GM23338 (cell line): ENCODE measurements at regions not wholly inside any gene's neighbourhood (a gene's known extent, or its start where the extent isn't known, plus 50 kb on each side); places are given as distances from the start of the nearest gene placed in this dataset.

Experiments used
- ATAC-seq: fragments of 200-7000 bp; cut with Tn5 transposase; 3 replicates; pipeline ENCODE4 v1.9.1; 2020
- DNase-seq: peaks from one replicate; pipeline ENCODE4 v3.0.0-alpha.2; 2015; ENCODE audit warnings: low spot score
- H2AFZ ChIP-seq: fragments of 200-600 bp; sonication (generic); 2 replicates; pipeline ENCODE4 v1.8.0; 2016; ENCODE audit warnings: antibody characterized with exemption, mild to moderate bottlenecking, moderate library complexity
- H3F3A ChIP-seq: fragments of 200-600 bp; sonication (generic); replicated peaks from 2 replicates; pipeline ENCODE4 v1.8.0; 2017; ENCODE audit warnings: antibody characterized with exemption, mixed run types, low read depth
- H3K27ac ChIP-seq: fragments of 200-600 bp; sonication (generic); 2 replicates; pipeline ENCODE4 v1.6.1; 2016; ENCODE audit warnings: low read depth
- H3K27me3 ChIP-seq: fragments of 200-600 bp; sonication (generic); 2 replicates; pipeline ENCODE4 v1.8.0; 2016; ENCODE audit warnings: mild to moderate bottlenecking, mixed run types, moderate library complexity; ENCODE audit not compliant: insufficient read depth
- H3K36me3 ChIP-seq: fragments of 200-600 bp; sonication (generic); 2 replicates; pipeline ENCODE4 v1.8.0; 2016; ENCODE audit warnings: mild to moderate bottlenecking; ENCODE audit not compliant: insufficient read depth
- H3K4me1 ChIP-seq: fragments of 200-600 bp; sonication (generic); 2 replicates; pipeline ENCODE4 v1.8.0; 2016; ENCODE audit warnings: mild to moderate bottlenecking, moderate library complexity; ENCODE audit not compliant: insufficient read depth
- H3K4me2 ChIP-seq: fragments of 200-600 bp; sonication (generic); 2 replicates; pipeline ENCODE4 v1.7.1; 2017; ENCODE audit warnings: mixed run types
- H3K4me3 ChIP-seq: fragments of 200-600 bp; sonication (generic); 2 replicates; pipeline ENCODE4 v1.6.1; 2016; ENCODE audit warnings: mixed run types
- H3K79me2 ChIP-seq: fragments of 200-600 bp; sonication (generic); replicated peaks from 2 replicates; pipeline ENCODE4 v1.8.0; 2017; ENCODE audit warnings: mild to moderate bottlenecking; ENCODE audit not compliant: insufficient read depth
- H3K9me2 ChIP-seq: fragments of 200-600 bp; sonication (generic); 2 replicates; pipeline ENCODE4 v1.8.0; 2017; ENCODE audit not compliant: insufficient read depth
- H4K20me1 ChIP-seq: fragments of 200-600 bp; sonication (generic); replicated peaks from 2 replicates; pipeline ENCODE4 v1.8.0; 2017; ENCODE audit warnings: mild to moderate bottlenecking; ENCODE audit not compliant: insufficient read depth
- H3K27ac Mint-ChIP-seq: 2 replicates; pipeline ENCODE4 v1.8.0; 2020; ENCODE audit warnings: inconsistent platforms, mild to moderate bottlenecking, moderate library complexity, mixed read lengths
- H3K27me3 Mint-ChIP-seq: 3 replicates; pipeline ENCODE4 v1.8.0; 2022; ENCODE audit warnings: low read depth, mild to moderate bottlenecking, moderate library complexity, mixed read lengths, inconsistent platforms; ENCODE audit not compliant: insufficient read depth, poor library complexity
- H3K36me3 Mint-ChIP-seq: 3 replicates; pipeline ENCODE4 v1.8.0; 2021; ENCODE audit warnings: low read depth, mild to moderate bottlenecking, inconsistent platforms, moderate library complexity, mixed read lengths
- H3K4me1 Mint-ChIP-seq: 3 replicates; pipeline ENCODE4 v1.8.0; 2020; ENCODE audit warnings: mild to moderate bottlenecking, inconsistent platforms, mixed read lengths
- H3K4me3 Mint-ChIP-seq: 3 replicates; pipeline ENCODE4 v1.8.0; 2021; ENCODE audit warnings: moderate library complexity, mild to moderate bottlenecking, inconsistent platforms, mixed read lengths
- H3K9me3 Mint-ChIP-seq: 3 replicates; pipeline ENCODE4 v1.8.0; 2020; ENCODE audit warnings: moderate library complexity, mild to moderate bottlenecking, inconsistent platforms, mixed read lengths
- CREB1 ChIP-seq: fragments of 250-450 bp; sonication (Bioruptor Pico); IDR thresholded peaks from 2 replicates; pipeline ENCODE4 v1.5.0; 2020; ENCODE audit warnings: low read depth, mild to moderate bottlenecking, moderate library complexity
- ETS1 ChIP-seq: IDR thresholded peaks from 2 replicates; pipeline ENCODE4 v1.6.1; 2016; ENCODE audit warnings: antibody characterized with exemption
- EZH2 ChIP-seq: fragments of 200-600 bp; sonication (generic); IDR thresholded peaks from one replicate; pipeline ENCODE4 v1.8.0; 2017; ENCODE audit warnings: antibody characterized with exemption, mild to moderate bottlenecking, low read depth; ENCODE audit not compliant: unreplicated experiment
- EZH2phosphoT487 ChIP-seq: fragments of 200-600 bp; sonication (generic); IDR thresholded peaks from one replicate; pipeline ENCODE4 v1.8.1; 2018; ENCODE audit warnings: antibody characterized with exemption; ENCODE audit not compliant: unreplicated experiment
- JUNB ChIP-seq: IDR thresholded peaks from one replicate; pipeline ENCODE4 v1.6.1; 2016; ENCODE audit warnings: antibody characterized with exemption; ENCODE audit not compliant: unreplicated experiment
- NANOG ChIP-seq: IDR thresholded peaks from 2 replicates; pipeline ENCODE4 v1.6.1; 2016; ENCODE audit warnings: antibody characterized with exemption, borderline replicate concordance
- POLR2AphosphoS5 ChIP-seq: IDR thresholded peaks from 2 replicates; pipeline ENCODE4 v1.6.1; 2016; ENCODE audit warnings: antibody characterized with exemption, low read depth
- STAT1 ChIP-seq: IDR thresholded peaks from one replicate; pipeline ENCODE4 v1.6.1; 2016; ENCODE audit warnings: antibody characterized with exemption; ENCODE audit not compliant: unreplicated experiment
- ZNF114 ChIP-seq: fragments of 250-450 bp; sonication (Bioruptor Pico); IDR thresholded peaks from 2 replicates; pipeline ENCODE4 v1.5.0; 2020; ENCODE audit warnings: mild to moderate bottlenecking, moderate library complexity
- ZNF331 ChIP-seq: fragments of 250-450 bp; sonication (Bioruptor Pico); IDR thresholded peaks from 2 replicates; pipeline ENCODE4 v1.5.0; 2020; ENCODE audit warnings: low read depth, mild to moderate bottlenecking, moderate library complexity
- ZNF462 ChIP-seq: fragments of 250-450 bp; sonication (Bioruptor Pico); IDR thresholded peaks from 2 replicates; pipeline ENCODE4 v1.5.0; 2020; ENCODE audit warnings: mild to moderate bottlenecking, moderate library complexity
- TF ChIP-seq, protein P1 (sequence below): IDR thresholded peaks from one replicate; pipeline ENCODE4 v1.6.1; 2018; ENCODE audit warnings: antibody characterized with exemption; ENCODE audit not compliant: unreplicated experiment

DNA sequence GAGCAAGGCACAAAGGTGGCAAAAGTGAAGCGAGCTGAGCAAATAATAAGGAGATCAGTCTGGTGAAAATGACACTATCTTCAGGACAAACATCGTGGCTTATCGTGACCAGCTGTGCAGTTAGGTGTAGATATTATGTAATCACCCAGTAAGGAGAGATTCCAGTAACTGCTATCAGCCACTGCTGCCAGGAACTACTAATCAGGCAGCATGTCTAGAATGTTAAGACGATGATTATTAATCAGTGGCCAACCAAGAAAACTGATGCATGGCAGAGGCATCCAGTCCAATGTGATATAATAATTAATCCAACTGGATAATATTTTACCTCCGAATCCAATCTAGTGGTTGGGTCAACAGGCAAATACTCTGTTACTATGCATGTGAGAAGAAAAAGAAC lies 252.7 kb upstream of the ZPLD1 start (continued):
- no peak for TF ChIP-seq JUNB
- no peak for TF ChIP-seq EZH2phosphoT487
- TF ChIP-seq STAT1: no peak
- no peak for TF ChIP-seq EZH2
- no peak for TF ChIP-seq POLR2AphosphoS5

GRCh38 chr3:102183186-102183585 lies 251.6 kb upstream of the ZPLD1 start:
- Mint-ChIP-seq H3K9me3 (no peaks in the 10 kb centered on the region), H3K27ac (peak overlapping the region; percentile 5; the same call in 1 of the 2 replicates), H3K36me3 (no peaks in the 10 kb centered on the region), H3K4me3 (no peak overlapping the region), H3K27me3 (no peaks in the 10 kb centered on the region), H3K4me1 (peaks cover 14% of the 10 kb centered on the region)
- Histone ChIP-seq H3F3A (no peaks in the 10 kb centered on the region), H3K4me1 (peaks cover 15% of the 10 kb centered on the region), H3K4me3 (no peak overlapping the region), H3K27me3 (no peaks in the 10 kb centered on the region), H3K36me3 (no peaks in the 10 kb centered on the region), H2AFZ (peak overlapping the region; percentile 84; the same call in 1 of the 2 replicates), H3K9me2 (no peaks in the 10 kb centered on the region), H4K20me1 (no peaks in the 10 kb centered on the region), H3K27ac (no peak overlapping the region), H3K4me2 (no peak overlapping the region; the same call in 1 of the 2 replicates), H3K79me2 (no peaks in the 10 kb centered on the region)
- ATAC-seq: peak; percentile 71
- TF ChIP-seq CREB1 (CRISPR knock-in tag) (no peak), NANOG (no peak), ZNF462 (CRISPR knock-in tag) (no peak), ETS1 (no peak), ZNF331 (CRISPR knock-in tag) (no peak), EZH2 (no peak), ZNF114 (CRISPR knock-in tag) (no peak), STAT1 (no peak), JUNB (no peak)
- TF ChIP-seq, protein P1, sequence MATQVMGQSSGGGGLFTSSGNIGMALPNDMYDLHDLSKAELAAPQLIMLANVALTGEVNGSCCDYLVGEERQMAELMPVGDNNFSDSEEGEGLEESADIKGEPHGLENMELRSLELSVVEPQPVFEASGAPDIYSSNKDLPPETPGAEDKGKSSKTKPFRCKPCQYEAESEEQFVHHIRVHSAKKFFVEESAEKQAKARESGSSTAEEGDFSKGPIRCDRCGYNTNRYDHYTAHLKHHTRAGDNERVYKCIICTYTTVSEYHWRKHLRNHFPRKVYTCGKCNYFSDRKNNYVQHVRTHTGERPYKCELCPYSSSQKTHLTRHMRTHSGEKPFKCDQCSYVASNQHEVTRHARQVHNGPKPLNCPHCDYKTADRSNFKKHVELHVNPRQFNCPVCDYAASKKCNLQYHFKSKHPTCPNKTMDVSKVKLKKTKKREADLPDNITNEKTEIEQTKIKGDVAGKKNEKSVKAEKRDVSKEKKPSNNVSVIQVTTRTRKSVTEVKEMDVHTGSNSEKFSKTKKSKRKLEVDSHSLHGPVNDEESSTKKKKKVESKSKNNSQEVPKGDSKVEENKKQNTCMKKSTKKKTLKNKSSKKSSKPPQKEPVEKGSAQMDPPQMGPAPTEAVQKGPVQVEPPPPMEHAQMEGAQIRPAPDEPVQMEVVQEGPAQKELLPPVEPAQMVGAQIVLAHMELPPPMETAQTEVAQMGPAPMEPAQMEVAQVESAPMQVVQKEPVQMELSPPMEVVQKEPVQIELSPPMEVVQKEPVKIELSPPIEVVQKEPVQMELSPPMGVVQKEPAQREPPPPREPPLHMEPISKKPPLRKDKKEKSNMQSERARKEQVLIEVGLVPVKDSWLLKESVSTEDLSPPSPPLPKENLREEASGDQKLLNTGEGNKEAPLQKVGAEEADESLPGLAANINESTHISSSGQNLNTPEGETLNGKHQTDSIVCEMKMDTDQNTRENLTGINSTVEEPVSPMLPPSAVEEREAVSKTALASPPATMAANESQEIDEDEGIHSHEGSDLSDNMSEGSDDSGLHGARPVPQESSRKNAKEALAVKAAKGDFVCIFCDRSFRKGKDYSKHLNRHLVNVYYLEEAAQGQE: no peak
- DNase-seq: no peak
